ENCODE measurements at regions not wholly inside any gene's neighbourhood (a gene's known extent, or its start where the extent isn't known, plus 50 kb on each side); places are given as distances from the start of the nearest gene placed in this dataset.

DNA sequence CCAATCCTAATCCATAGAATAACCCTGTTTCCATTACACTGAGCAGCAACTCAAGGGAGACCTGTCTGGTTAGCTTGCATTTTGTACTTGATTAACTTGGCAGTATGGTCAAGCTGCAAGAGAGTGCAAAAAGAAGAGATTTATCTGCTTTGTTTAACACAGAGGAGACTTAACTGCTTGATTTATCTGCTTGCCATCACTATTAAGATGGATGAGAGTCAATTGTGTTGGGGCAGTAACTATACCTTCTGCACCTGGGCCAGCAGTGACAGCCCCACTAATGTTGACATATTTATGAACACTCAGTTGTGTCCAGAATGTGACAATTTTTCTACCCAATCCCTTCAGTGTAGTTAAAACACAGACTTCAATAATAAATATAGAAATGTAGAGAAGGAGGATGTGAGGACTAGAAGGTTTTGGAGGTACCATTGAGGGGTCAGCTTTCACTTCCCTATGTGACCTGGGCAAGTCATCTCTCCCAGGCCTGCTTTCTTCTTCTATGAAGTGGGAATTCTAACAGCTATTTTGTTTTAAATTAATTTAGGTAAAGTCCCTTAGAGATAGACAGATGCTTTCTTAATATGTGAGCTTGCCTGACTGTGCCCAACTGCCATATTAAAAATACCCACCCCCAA, 159.1 kb upstream of the KCNK2 start:
- no peaks in the 10 kb centered on the region for H3K4me1 ChIP-seq (ENCODE audit: control insufficient read depth in 5 of 5, insufficient read depth in 5 of 5, low read length in 5 of 5)
- no peak for ATAC-seq (ENCODE audit: insufficient read depth, low FRiP score)
- H3K36me3 ChIP-seq (ENCODE audit: control insufficient read depth in 4 of 4, insufficient read depth in 4 of 4, low read length in 4 of 4): no peaks in the 10 kb centered on the region
- DNase-seq: no peak
- H3K9ac ChIP-seq (ENCODE audit: insufficient read depth in 1 of 2, low read length in 2 of 2): no peak overlapping the region
- H3K9me3 ChIP-seq (ENCODE audit: control insufficient read depth in 4 of 4, insufficient read depth in 3 of 4, low read length in 3 of 4): no peaks in the 10 kb centered on the region
- TF ChIP-seq, protein P1, sequence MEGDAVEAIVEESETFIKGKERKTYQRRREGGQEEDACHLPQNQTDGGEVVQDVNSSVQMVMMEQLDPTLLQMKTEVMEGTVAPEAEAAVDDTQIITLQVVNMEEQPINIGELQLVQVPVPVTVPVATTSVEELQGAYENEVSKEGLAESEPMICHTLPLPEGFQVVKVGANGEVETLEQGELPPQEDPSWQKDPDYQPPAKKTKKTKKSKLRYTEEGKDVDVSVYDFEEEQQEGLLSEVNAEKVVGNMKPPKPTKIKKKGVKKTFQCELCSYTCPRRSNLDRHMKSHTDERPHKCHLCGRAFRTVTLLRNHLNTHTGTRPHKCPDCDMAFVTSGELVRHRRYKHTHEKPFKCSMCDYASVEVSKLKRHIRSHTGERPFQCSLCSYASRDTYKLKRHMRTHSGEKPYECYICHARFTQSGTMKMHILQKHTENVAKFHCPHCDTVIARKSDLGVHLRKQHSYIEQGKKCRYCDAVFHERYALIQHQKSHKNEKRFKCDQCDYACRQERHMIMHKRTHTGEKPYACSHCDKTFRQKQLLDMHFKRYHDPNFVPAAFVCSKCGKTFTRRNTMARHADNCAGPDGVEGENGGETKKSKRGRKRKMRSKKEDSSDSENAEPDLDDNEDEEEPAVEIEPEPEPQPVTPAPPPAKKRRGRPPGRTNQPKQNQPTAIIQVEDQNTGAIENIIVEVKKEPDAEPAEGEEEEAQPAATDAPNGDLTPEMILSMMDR (IDR thresholded peaks at IDR 0.05; ENCODE audit: control extremely low read depth, extremely low read depth): no peak
- no peak overlapping the region for H3K27ac ChIP-seq (ENCODE audit: low read depth in 1 of 2, low read length in 1 of 2)
- H3K4me3 ChIP-seq: no peak overlapping the region
- H3K27me3 ChIP-seq (ENCODE audit: control insufficient read depth in 3 of 3, insufficient read depth in 3 of 3, low read length in 2 of 3): no peaks in the 10 kb centered on the region

DNA sequence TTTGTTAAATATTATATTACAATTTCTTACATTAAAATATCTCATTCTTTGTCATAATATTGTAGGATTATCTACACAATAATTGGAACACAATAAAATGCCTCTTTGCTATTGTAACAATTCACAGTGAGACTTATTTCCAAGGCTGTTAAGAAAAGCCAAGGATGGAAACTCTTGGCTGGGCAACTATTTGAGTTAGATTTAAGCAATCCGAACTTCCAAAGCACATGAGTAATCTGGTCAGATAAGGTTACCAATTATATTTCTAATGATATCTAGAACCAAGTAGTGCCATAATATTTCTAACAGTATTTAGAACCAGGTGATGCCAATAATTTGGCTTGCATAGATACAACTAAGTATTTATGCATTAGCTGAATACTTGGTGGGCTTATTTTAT, 154.7 kb upstream of the KCNK2 start:
- TF ChIP-seq, protein P1 (IDR thresholded peaks at IDR 0.05; ENCODE audit: control extremely low read depth, extremely low read depth): no peak
- no peaks in the 10 kb centered on the region for H3K9me3 ChIP-seq (ENCODE audit: control insufficient read depth in 4 of 4, insufficient read depth in 3 of 4, low read length in 3 of 4)
- H3K27ac ChIP-seq (ENCODE audit: low read depth in 1 of 2, low read length in 1 of 2): no peak overlapping the region
- no peak overlapping the region for H3K4me3 ChIP-seq
- no peaks in the 10 kb centered on the region for H3K36me3 ChIP-seq (ENCODE audit: control insufficient read depth in 4 of 4, insufficient read depth in 4 of 4, low read length in 4 of 4)
- no peak overlapping the region for H3K9ac ChIP-seq (ENCODE audit: insufficient read depth in 1 of 2, low read length in 2 of 2)
- WGBS, 2 donors: 87 to 98% methylated on average over 1 of the region's 1 CpG
- DNase-seq (no peak), ATAC-seq (ENCODE audit: insufficient read depth, low FRiP score) (no peak)
- H3K27me3 ChIP-seq (ENCODE audit: control insufficient read depth in 3 of 3, insufficient read depth in 3 of 3, low read length in 2 of 3): no peaks in the 10 kb centered on the region
- H3K4me1 ChIP-seq (ENCODE audit: control insufficient read depth in 5 of 5, insufficient read depth in 5 of 5, low read length in 5 of 5): no peaks in the 10 kb centered on the region

GRCh38 chr1:214928574-214928973, 154.0 kb upstream of the KCNK2 start:
- 83 to 90% methylated on average over 2 of the region's 2 CpGs for WGBS, 2 donors
- H3K4me1 ChIP-seq (ENCODE audit: control insufficient read depth in 5 of 5, insufficient read depth in 5 of 5, low read length in 5 of 5): no peaks in the 10 kb centered on the region
- ATAC-seq (ENCODE audit: insufficient read depth, low FRiP score) (no peak), DNase-seq (no peak)
- H3K9me3 ChIP-seq (ENCODE audit: control insufficient read depth in 4 of 4, insufficient read depth in 3 of 4, low read length in 3 of 4): no peaks in the 10 kb centered on the region
- H3K9ac ChIP-seq (ENCODE audit: insufficient read depth in 1 of 2, low read length in 2 of 2): no peak overlapping the region
- TF ChIP-seq, protein P1 (IDR thresholded peaks at IDR 0.05; ENCODE audit: control extremely low read depth, extremely low read depth): no peak
- no peak overlapping the region for H3K27ac ChIP-seq (ENCODE audit: low read depth in 1 of 2, low read length in 1 of 2)
- no peak overlapping the region for H3K4me3 ChIP-seq
- H3K36me3 ChIP-seq (ENCODE audit: control insufficient read depth in 4 of 4, insufficient read depth in 4 of 4, low read length in 4 of 4): no peaks in the 10 kb centered on the region
- no peaks in the 10 kb centered on the region for H3K27me3 ChIP-seq (ENCODE audit: control insufficient read depth in 3 of 3, insufficient read depth in 3 of 3, low read length in 2 of 3)

GRCh38 chr1:214933375-214933774, 149.2 kb upstream of the KCNK2 start:
- Histone ChIP-seq H3K27ac (ENCODE audit: low read depth in 1 of 2, low read length in 1 of 2) (no peak overlapping the region), H3K36me3 (ENCODE audit: control insufficient read depth in 4 of 4, insufficient read depth in 4 of 4, low read length in 4 of 4) (no peaks in the 10 kb centered on the region), H3K9ac (ENCODE audit: insufficient read depth in 1 of 2, low read length in 2 of 2) (no peak overlapping the region), H3K9me3 (ENCODE audit: control insufficient read depth in 4 of 4, insufficient read depth in 3 of 4, low read length in 3 of 4) (no peaks in the 10 kb centered on the region), H3K4me1 (ENCODE audit: control insufficient read depth in 5 of 5, insufficient read depth in 5 of 5, low read length in 5 of 5) (no peaks in the 10 kb centered on the region), H3K27me3 (ENCODE audit: control insufficient read depth in 3 of 3, insufficient read depth in 3 of 3, low read length in 2 of 3) (no peaks in the 10 kb centered on the region), H3K4me3 (no peak overlapping the region)
- ATAC-seq (ENCODE audit: insufficient read depth, low FRiP score) (no peak), DNase-seq (no peak)
- TF ChIP-seq, protein P1 (IDR thresholded peaks at IDR 0.05; ENCODE audit: control extremely low read depth, extremely low read depth): no peak
- 93 to 95% methylated on average over 4 of the region's 4 CpGs for WGBS, 2 donors
